COR-L47 (cell line): ENCODE measurements at regions not wholly inside any gene's neighbourhood (a gene's known extent, or its start where the extent isn't known, plus 50 kb on each side); places are given as distances from the start of the nearest gene placed in this dataset.

ENCODE experiments used
- DNase-seq: peaks from one replicate; lab custom pipeline; 2025; lab: John Stamatoyannopoulos, UW

DNA sequence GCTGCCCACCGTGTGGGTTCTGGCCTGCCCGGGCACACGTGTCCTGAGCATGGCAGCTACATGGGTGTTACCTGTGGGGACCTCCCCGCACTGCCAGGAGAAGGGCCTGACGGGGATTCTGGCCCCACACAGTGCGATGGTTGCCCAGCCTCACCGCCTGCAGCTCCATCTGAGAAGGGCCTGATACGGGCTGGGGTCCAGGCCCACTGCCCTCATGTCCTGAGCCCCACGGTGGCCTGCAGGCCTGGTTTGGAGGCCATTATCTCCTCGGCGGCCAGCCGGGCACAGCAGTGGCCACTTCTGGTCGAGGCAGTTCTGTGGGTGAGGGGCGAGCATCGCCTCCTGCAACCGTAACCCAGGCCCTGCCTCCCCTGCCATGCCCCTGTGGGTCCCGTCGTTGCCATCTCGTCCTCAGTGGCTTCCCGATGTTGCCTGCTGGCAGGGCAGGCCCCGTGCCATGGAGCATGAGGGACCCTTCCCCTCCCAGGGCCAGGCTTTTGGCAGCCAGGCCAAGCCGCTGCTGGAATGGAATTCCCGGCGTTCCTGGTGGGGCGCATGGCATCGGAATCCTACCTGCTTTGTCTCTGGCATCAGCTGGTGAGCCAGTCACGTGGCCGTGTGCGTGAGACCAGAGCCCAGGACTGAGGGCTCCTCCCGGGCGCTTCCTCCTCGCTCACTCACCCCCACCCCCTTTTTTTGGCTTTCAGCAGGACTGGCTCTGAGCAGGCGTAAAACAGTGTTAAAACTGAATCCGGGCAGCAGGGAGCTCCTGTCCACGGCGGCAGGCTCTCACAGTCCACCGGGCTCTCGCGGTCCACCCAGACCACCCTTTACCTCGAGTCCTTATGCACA lies 71.9 kb upstream of the PPARA start:
- DNase-seq: peak; percentile 84

- DNase-seq: no peak
These were observed 71.0 kb upstream of the PPARA start for GRCh38 chr22:46079093-46079860.

- DNase-seq: peak; percentile 83
These were observed 70.2 kb upstream of the PPARA start for GRCh38 chr22:46079861-46080821.

- DNase-seq: no peak
These were observed 69.1 kb upstream of the PPARA start for GRCh38 chr22:46081036-46081830.

- DNase-seq: no peak
These were observed 68.5 kb upstream of the PPARA start for GRCh38 chr22:46081831-46082210.

DNA sequence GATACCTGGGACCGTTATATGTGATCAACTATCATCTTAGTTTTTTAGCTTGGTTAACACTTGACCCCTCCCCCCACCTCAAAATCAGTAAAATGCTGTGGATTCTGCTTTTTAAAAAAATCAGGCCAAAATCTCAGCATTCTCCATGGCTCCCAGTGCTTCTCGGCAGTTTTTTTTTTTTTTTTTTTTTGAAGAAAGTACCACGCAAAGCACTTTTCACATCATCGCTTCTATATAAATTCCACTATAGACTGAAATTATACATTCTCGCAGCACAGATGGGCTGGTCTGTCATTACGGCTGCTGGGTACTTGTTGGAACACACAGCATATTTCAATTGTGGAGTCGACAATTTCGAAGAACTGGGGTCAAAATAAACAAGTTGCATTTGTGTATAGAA lies 67.7 kb upstream of the PPARA start:
- no peak for DNase-seq

DNA sequence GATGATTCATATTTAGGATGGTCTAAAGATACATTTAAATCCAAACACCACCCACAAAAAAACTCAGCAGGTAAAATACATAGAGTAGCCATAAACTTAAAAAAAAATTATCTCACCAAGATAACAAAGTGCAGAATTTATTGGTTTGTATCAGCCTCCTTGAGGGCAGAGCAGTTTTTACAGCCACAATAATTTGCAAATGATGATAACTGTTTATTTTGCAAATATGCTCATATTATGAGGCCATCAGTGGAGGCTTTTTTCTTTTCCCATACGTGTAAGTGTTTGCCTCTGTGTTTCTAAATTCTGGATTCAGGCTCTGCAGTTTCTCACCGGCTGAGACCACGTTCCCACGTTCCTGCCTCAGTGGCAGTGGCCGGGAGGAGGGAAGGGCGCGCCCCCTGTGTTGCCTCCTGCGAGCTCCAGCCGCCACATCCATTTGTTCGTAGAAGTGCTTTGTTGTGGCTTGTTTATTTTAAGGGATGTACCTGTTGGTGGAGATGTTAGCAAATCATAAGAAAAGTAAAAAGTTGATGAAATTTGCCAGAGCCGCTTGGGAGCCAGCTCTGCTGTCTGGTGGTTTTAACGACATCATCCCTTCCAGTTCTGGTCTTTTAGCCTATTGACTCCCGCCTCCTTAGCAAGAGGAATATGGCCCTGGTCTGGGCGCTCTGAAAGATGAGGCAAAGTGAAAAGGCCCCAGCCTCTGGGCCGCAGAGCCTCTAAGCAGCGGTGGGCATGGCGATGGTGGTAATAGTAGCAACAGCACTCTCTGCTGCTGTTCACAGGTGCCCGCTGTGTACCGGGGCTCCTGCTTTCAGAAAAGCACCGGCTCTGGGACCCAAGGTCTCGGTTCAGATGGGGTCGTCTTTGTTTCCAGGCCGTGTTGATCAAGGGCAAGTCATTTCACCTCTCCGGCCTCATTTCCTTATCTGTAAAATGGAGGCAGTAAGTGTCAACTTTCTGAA lies 66.7 kb upstream of the PPARA start:
- DNase-seq: no peak

GRCh38 chr22:46084376-46084775 lies 66.0 kb upstream of the PPARA start:
- no peak for DNase-seq

DNA sequence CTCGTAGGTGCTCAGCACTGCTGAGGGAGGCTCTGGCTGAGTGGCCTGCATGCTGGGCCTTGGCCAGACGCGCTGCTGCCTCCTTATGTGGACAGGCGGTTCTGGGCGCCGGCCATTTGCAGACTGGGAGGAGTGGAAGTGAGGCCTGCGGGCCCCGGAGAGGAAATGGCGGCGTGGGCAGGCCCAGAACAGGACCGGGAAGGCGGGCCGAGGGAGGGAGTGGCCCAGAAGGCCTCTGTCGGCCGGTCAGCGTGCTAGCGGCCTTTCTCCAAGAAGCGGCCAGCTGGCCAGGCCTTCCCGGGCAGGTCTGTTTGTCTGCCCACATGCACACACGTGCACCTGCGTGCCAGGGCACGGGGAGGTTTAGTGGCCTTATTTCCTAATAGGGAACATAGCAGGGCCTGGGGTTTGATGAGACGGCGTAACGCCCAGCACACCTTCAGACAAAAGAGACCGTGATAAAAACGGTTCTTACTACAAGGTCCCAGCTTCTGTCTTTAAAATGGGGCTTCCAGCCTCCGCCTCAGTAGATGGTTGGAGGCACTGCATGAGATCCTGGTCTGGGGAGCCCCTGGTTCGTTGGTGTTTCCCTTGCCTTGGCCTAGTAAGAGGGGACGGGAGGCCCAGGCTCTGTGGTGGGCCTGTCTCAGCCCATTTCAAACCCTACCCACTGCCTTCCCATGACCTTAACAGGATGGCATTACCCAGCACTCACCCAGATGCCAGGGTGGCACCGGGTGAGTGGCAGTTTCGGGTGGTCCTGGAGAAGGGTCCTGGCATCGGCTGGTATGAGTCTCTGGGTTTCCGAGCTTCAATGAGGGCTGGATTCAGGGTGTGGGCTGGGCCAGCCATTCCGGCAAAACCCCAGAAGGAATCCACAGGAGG lies 65.1 kb upstream of the PPARA start:
- peak; percentile 75 for DNase-seq

GRCh38 chr22:46085828-46086576 lies 64.3 kb upstream of the PPARA start:
- no peak for DNase-seq

DNA sequence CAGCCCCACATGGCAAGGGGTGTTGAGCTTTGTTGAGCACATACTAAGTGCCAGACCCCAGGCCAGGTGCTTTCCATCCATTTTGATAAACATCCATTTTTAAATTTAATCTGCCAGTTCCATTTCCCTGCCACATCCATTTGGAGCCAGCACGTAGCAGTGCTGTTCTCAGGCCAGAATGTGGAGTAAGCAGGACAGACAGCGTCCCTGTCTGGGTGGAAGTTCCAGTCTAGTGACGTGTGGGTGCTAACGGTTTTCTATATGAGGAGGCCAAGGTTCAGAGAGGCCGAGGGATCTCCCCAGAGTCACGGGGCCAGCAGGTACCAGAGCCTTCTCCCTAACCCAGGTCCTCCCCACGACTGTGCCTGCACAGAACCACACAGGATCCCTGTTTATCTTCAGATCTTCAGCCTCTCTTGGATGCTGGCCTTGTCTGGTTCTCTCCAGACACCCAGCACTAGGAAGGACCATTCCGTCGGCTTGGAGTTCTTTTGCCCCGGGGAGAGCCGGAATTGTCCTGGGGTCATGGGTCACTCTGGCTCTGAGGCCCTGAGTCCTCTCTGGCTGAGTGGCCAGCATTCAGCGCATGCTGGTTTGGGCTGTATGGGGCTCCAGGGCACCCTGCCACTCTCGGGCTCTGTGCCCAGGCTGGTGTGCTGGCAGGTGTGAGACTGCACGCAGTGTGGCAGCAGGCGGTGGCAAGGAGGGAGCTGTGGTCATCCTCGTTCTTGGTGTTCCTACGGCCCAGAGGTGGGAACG lies 63.6 kb upstream of the PPARA start:
- DNase-seq: no peak

GRCh38 chr22:46087336-46087690 lies 63.0 kb upstream of the PPARA start:
- no peak for DNase-seq

- no peak for DNase-seq
These were observed 62.5 kb upstream of the PPARA start for GRCh38 chr22:46087816-46088277.

DNA sequence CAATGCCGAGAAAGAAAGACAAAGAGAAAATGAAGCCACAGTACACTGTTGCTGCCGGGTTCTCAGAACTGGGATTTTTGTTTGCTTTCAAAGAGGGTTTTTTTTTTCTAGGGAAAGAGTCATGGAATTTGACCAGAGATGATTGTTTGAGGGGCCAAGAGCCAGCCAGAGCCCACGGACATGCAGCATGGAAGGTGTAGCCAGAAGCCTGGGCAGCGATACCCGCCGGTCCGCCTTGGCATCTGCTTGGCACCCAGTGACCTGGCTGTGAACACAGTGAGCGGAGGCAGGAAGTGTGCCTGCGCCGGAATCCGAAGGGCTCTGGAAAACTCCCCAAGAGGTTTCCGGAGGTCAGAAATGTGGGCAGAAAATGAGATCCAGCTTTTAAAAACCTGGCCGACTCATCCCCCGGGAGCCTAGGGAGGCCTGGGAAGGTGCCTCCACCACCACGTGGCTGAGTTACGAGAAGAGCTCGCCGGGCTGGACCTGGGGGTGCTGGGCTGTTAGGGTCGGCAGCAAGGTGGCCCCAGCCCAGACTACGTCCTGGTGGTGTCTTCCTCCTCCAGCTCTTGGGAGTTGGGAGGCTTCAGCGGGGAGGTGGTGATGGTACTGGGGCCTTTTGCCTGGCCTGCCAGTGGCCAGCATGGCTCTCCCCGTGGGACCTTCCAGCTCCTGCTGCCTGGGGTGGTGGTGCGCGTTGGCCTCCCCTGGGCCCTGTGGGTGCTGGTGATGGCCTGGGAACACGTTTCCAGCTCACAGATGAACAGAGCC lies 61.6 kb upstream of the PPARA start:
- no peak for DNase-seq

DNA sequence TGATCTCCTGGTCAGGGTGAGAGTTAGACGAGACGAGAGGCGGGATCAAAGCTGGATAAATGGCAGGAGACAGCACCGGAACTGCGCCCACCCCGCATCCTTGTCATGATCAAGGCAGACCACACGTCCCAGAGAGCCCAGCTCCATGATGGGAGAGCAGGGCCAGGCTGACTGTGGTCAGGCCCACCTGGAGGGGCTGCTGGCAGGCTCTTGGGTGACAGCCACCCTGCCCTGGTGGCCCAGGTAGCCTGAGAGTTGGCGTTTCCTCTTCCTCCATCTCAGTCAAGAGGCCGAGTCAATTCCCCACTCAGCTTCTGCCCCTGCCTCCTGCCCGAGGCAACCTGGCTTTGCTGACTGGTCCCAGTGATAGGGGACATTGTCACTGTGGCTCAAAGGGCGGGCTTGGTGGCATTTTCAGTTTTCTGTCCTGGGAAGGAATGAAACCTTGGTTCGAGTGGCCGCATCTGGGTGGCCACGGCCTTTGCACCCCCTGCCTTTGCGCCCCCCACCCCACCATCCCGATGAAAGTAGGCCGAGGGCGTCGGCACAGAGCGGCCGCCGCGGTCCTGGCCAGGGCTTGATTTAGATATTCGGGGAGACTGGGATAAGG lies 60.8 kb upstream of the PPARA start:
- no peak for DNase-seq

- no peak for DNase-seq
These were observed 60.2 kb upstream of the PPARA start for GRCh38 chr22:46090036-46090591.
